NOMO-1 treated with dmso at 0.1 percent for 144 hours (cell line): ENCODE measurements at regions not wholly inside any gene's neighbourhood (a gene's known extent, or its start where the extent isn't known, plus 50 kb on each side); places are given as distances from the start of the nearest gene placed in this dataset.
"Not testable (repeated sequence)": the region's sequence is repeated elsewhere in the genome, so short reads cannot be mapped to it uniquely, and the experiment has no call there.

Experiments
- DNase-seq: peaks from one replicate; lab custom pipeline; 2025; ENCODE audit not compliant: unreplicated experiment; lab: John Stamatoyannopoulos, UW

DNA sequence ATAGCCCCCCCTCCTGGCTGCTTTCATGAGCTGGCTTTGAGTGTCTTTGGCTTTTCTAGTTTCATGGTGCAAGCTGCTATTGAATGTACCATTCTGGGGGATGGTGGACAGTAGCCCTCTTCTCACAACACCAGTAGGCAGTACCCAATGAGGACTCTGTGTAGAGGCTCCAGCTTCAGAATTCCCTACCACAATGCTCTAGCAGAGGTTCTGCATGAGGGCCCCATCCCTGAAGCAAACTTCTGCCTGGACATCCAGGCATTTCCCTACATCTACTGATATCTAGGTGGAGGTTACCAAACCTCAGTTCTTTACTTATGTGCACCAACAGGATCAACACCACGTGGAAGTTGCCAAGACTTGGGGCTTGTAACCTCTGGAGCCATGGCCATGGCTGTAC, 1742.9 kb downstream of the SI start:
- DNase-seq = no peak

DNA sequence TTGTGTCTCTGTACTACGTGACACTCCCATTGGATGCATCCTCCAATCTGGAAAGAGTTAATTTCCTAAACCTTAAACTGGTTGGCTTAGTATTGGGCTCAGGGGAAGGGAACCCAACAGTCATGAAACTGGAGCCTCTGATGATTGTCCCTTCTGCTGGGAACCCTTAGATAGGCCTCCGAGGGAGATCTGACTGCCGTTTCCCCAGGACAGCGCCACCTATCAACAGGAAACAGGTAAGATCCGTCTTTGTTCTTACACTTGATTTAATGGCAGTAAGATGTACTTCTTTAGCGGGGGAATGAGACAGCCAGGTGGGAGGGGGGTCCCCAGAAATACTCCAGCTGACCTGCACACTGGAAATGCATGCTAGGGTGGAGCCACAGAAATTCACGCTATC, 1749.6 kb downstream of the SI start:
- no peak for DNase-seq

DNA sequence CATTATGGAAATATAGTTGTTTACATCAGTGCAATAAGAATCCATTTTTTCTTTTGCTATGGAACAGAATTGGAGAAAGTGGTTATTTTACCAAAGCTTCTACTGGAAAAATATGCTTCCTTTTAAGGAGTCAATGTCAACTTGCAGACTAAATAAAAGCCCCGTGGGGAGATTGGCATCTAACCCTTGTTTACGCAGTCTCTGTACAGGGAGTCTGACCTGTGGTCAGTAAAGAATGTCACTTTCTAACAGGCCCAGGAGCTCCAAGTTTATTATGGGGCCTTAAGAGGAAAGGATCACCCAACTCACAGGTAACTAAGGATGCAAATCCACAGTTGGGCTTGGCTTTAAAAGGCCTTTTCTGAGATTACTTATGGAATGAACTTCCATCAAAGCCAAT, 1751.2 kb downstream of the SI start:
- DNase-seq = no peak

DNA sequence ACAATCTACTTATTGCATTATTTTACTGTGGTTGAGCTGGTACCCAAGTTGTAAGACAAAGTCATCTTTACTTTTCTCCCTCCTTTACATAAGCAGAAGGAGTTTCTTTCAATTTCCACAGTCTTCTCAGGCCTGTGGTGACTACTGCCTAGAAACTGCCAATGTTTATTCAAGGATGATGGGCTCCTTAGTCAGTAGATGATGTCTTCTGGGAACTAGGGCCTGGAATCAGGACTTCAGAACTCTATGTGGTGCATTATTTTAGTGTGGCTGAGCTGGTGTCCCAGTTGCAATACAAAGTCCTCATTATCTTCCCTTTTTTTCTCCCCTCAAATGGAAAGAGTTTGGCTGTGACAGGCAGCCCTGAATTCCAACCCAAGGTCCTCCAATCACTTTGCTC, 1762.5 kb downstream of the SI start:
- no peak for DNase-seq

DNA sequence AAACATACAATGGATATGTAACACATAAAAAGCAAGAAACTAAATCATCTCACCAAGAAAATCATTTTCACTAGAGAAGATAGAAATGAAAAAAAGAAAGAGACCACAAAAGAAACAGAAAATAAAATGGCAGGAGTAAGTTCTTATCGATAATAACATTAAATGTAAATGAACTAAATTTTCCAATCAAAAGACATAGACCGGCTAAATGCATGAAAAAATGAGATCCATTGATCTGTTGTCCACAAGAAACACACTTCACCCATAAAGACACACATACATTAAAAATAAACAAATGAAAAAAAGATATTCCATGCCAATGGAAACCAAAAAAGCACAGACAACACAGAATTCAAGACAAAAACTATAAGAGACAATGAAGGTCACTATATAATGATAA, 1771.9 kb downstream of the SI start:
- no peak for DNase-seq

DNA sequence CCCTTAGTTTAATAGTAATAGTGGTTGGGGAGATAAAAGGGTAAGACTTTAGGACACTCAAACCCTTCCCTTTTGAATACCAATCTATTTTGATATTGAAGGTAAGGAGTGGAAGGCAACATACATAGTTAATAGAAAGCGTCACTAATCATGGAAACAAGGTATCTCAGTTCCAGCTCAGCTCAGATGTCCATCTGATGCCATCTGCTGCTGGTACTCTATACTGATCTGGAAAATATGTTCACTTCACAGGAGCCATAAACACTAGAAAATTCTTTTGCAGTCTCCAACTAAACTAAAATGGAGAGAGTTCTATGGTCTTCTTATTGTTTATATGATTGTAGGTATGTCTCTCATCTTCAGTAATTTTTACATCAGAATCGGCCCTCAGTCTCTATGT, 1777.1 kb downstream of the OTOL1 start:
- no peak for DNase-seq

DNA sequence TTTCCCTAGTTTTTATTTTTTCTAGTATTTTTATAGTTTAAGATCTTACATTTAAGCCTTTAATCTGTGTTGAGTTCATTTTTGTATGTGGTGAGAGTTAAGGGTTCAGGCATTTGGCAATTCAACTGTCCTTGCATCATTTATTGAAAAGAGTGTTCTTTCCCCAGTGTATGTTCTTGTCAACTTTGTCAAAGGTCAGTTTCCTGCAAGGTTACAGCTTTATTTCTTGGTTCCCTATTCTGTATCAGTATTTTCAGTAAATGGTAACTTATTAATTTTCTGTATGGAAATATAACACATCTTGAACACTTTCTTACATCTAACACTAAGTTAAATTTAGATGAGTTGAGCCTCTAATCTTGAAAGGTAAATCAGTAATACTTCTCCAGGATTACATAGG, 1770.1 kb downstream of the OTOL1 start:
- no peak for DNase-seq

DNA sequence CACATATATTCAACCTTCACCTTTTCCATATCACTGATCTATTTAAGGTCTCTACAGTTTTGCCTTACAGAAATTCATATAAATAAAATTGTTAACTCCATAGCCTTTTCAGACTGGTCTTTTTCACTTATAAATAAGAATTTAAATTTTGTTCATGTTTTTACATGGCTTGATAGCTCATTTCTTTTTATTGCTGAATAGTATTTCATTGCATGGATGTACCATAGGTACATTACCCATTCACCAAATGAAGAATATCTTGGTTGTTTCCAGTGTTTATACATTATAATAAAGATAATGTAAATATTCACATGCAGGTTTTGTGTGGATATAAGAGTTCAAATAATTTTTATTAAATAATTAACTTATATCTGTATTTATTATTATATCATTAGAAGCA, 1765.0 kb downstream of the OTOL1 start:
- DNase-seq = no peak

DNA sequence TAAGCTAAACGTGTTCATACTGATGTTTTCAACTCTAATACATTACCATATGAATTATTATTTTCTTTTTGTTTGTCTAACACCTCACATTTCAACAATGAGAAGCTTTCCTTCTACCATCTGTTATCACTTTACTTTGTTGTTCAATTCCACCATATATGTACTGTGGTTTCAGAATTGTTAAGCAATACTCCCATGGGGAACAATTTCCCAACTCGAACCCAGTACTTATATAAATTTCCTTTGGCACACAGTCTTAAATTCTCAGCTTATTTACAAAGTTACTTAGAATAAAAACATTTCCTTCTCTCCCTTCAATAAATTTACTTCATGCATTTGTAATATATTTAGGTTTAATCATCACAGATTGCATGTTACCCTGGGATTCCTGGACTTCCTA, 1764.4 kb downstream of the OTOL1 start:
- DNase-seq = no peak

DNA sequence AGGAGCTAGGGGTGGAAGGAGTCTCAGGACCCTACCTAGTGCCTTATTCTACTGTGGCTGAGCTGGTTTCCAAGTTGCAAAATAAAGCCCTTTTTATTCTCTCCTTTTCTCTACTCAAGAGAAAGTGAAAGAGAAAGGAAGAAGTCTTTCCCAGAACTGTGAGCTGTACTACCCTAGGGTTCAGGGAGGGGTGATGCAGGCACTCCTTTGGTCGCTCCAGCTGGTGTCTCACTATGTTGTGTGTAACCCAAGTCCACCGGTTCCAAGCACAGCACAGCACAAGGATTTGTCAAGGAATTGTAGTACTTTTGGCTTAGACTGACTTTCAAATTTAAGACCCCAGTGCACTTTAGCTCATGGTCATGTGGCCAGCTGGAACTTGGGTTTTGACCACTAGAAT, 1721.7 kb downstream of the OTOL1 start:
- DNase-seq = no peak

DNA sequence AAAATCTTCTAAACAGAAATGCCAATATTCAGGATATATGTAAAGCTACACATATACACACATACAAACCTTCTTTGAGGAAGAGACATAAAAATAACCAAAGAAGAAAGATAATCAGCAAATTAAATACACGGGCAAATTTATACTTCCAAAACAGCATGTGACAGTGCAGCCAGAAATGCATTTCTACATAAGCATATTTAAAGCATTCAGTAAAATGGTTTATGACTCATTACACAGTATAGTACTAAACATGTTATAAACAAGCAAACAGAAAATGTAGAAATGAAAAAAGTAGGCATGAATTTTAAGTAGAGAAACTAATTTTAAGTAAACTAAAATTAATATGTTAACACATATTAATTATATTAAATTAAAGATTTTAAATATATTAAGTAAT, 1717.2 kb downstream of the OTOL1 start:
- DNase-seq = no peak

DNA sequence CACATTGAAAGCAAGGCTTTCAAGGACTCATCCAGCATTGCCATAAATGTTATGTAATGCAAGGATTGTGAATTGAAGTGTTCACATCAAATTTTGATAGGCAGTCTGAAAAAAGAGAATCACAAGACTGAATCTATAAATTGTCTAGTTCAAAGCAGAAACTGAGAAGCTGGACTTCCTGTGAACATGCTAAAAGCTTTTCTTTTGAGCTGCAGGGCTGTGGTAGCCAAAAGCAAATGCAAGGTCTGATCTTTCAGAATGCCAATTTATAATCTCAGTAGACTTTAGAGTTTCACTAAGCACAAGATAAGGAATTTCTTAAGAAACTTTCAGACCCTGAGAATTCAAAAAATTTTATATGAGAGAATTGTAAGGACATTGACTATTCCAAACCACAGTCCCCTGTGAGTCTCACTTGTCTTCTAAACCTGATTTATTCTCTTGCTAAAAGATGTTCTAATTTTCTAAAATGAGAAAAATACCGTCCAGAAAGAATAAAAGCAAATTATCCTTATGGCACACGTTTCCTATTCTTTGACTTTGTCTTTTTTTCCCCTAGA, 1700.3 kb downstream of the OTOL1 start:
- DNase-seq = no peak

DNA sequence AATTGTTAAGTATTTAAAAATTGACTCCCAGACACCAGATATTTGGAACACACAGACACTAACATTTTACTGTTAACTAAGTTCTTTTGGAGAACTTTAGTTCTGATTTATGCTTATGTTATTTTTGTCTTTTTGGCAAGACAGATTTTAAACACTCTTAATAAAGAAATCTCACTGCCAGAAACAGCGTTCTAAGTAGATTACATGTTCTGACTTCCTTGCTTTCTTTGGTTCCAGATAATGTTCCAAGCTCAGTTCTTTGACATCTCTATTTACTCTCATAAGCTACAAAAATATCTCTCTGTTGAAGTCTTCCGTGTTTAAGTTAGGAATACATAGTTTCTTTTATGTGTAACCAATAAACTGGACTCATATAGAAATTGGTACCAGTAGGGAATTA, 1699.6 kb downstream of the OTOL1 start:
- DNase-seq = no peak

DNA sequence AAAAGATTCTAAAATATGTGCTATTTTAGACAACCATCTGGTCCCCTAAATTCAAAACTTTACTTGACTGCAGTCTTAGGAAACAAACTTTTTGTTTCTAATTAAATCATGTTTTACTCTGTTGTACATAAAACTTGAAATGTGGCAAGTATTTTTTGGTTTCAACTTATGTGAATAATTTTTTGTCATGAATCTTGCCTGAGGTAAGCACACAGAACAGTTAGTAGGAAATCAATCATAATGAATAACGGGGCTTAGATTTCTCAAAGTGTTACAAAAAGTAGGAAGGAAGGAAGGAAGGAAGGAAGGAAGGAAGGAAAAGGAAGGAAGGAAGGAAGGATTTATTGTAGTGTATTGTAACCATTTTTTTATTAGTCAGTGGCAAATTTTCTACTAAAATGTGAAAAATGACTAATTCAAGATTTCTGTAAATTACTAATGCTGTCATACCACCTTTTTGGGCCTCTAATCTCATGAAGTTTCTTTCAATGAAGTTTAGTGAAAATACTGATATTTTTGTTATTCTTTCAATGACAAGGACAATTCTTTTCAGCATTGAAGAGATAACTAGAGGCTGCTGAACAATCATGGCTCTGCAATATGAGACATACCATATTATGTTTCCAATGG, 1689.2 kb downstream of the OTOL1 start:
- DNase-seq = no peak

DNA sequence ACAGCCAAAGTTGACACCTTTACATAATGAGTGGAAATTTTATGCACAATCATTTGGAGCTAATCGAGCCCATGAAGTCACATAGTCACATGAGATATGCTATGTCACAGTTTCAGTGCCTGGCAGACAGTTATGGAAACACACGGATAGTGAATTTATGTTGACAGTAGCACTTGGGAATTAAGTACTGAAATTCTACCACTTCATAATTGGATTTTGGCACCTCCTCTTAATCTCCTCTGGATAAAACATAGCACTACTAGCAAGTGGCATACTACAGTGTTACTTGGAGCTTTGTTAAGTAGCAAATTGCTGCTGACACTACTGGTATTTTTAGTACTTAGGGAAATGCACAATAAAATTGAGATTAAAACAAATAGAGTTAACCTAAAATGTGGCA, 1679.4 kb downstream of the OTOL1 start:
- no peak for DNase-seq

DNA sequence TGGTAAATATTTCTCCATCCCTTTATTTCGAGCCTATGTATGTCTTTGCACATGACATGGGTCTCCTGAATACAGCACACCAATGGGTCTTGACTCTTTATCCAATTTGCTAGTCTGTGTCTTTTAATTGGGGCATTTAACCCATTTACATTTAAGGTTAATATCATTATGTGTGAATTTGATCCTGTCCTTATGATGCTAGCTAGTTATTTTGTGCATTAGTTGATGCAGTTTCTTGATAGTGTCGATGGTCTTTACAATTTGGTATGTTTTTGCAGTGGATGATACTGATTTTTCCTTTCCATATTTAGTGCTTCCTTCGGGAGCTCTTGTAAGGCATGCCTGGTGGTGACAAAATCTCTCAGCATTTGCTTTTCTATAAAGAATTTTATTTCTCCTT, 1675.9 kb downstream of the OTOL1 start:
- DNase-seq = not testable (repeated sequence)

DNA sequence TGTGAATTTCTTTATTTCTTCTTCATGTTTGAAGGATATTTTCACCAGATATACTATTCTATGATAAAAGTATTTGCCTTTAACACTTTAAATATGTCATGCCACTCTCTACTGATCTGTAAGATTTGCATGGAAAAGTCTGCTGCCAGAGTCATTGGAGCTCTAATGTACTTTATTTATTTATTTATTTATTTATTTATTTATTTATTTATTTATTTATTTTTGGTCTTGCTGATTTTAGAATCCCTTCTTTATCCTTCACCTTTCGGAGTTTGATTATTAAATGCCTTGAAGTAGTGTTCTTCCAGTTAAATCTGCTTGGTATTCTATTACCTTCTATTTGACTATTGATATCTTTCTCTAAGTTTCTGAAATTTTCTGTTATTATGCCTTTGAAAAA, 1669.6 kb downstream of the OTOL1 start:
- DNase-seq = no peak

DNA sequence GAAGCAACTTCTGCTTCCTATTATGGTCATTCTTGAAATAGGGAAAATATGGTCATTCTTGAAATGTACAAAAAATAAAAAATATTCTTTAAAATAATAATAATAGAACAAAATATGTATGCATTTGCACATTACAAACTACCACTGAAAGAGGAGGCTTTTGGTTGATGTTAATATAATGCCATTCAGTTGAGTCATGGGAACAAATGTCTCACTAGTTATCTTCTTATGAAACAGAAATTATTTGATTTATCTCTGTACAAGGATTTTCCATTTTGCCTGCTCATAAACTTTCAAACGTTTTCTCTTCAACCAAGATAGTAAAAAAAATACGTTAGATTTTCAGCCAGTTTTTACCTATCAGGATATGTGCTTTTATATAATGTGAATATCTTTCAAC, 1662.7 kb downstream of the OTOL1 start:
- DNase-seq = no peak

DNA sequence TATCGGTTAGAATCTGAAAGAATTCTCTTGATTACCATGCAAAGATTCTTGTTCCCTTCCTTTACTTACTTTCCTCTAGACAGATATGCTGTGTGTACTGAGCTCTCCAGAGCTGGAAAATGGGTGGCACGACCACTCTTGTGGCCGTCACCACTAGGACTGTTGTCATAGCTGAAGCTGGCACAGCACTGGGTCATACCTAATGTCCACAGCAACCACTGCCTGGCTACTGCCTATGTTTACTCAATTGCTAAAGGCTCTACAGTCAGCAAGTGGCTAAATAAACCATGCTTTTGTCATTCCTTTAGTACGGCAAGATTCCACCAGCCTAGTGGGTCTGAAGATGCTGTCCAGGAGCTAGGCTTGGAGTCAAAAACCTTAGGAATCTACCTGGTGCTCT, 1643.0 kb downstream of the OTOL1 start:
- DNase-seq = no peak

DNA sequence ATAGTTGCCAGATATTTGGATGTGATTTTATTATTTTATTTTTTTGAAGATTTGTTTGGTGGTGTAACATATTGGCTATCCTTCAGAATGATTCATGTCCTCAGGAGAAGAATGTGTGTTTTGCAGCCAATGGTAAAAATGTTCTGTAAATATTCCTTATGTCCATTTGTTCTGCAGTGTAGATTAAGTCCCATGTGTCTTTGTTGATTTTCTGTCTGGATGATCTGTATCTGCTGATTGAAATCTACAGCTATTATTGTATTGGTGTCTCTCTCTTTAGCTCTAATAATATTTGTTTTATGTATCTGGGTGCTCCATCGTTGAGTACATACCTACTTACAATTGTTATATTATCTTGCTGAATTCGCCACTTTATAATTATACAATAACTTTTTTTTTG, 1641.7 kb downstream of the OTOL1 start:
- no peak for DNase-seq

DNA sequence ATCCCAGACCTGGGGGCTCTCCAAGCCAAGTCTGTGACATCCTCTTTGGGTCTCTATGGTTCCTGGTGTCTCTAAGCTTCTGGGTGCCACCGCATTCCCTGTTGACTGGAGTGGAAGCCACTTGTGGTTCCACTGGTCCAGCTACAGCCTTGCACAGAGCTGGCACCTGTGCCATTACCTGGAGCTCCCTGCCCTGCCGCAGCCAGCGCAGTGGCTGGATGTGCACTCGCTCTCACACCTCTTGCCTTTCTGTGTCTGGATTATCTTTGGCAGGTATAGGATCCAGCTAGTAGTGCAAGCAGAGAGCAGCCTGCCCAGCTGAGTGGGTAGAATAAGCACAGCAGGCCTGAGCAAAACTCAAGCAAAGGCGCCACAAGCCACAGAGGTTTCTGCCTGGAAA, 1635.5 kb downstream of the OTOL1 start:
- no peak for DNase-seq

DNA sequence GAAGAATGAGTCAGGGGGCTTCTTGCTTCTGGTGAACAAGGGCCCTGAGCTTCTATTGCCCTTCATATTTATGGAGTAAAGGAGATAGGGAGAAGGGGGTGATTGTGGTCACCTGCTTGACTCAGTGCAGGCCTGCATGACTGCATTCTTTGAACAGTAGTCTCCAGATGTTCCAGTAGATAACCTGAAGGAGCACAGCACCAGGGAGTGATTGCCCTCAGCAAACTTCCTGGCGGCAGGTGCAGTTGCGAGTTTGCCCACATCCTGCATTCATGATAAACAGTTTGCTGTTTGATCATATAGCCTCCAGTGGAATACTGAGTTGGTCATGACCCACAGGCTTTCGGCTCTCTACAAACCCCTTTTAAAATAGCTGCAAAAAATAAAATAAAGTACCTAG, 1632.7 kb downstream of the OTOL1 start:
- DNase-seq = no peak

DNA sequence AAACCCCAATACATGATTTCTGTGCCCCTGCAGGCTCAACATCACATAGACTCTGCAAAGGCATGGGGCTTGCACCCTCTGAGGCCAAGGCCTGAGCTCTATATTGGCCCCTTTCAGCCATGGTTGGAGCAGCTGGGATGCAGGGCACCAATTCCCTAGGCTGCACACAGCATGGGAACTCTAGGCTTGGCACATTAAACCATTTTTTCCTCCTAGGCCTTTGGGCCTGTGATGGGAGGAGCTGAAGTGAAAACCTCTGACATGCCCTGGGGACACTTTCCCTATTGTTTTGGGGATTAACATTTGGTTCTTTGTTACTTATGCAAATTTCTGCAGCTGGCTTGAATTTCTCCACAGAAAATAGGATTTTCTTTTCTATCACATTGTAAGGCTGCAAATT, 1629.5 kb downstream of the OTOL1 start:
- DNase-seq = no peak
